WTC11 (cell line): ENCODE measurements at regions not wholly inside any gene's neighbourhood (a gene's known extent, or its start where the extent isn't known, plus 50 kb on each side); places are given as distances from the start of the nearest gene placed in this dataset.

Experiments used
- ATAC-seq: fragments of 200-7000 bp; cut with Tn5 transposase; 2 replicates; pipeline ENCODE4 v1.10.0; 2021; ENCODE audit warnings: mild to moderate bottlenecking, moderate library complexity
- CTCF ChIA-PET: fragments of 300-600 bp; sonication (Branson Sonifier 250); formaldehyde crosslinking; loops from one replicate; lab custom pipeline; 2021; ENCODE audit warnings: antibody characterized with exemption; lab: Charles Lee
- POLR2A ChIA-PET: fragments of 350-600 bp; sonication (Branson Sonifier 250); formaldehyde crosslinking; loops from one replicate; lab custom pipeline; 2021; ENCODE audit warnings: antibody characterized with exemption; lab: Charles Lee
- DNase-seq: peaks from one replicate; pipeline ENCODE4 v3.0.0; 2021; ENCODE audit warnings: low spot score
- H3K27ac Mint-ChIP-seq: 2 replicates; pipeline ENCODE4 v1.8.0; 2021; ENCODE audit warnings: mixed read lengths
- H3K27me3 Mint-ChIP-seq: 2 replicates; pipeline ENCODE4 v1.8.0; 2021; ENCODE audit warnings: low read depth, mild to moderate bottlenecking, moderate library complexity, mixed read lengths
- H3K36me3 Mint-ChIP-seq: 2 replicates; pipeline ENCODE4 v1.8.0; 2021; ENCODE audit warnings: mixed read lengths
- H3K4me1 Mint-ChIP-seq: 2 replicates; pipeline ENCODE4 v1.8.0; 2022; ENCODE audit warnings: mixed read lengths
- H3K4me3 Mint-ChIP-seq: 2 replicates; pipeline ENCODE4 v1.8.0; 2021; ENCODE audit warnings: mild to moderate bottlenecking, moderate library complexity, mixed read lengths
- H3K9me3 Mint-ChIP-seq: 2 replicates; pipeline ENCODE4 v1.8.0; 2021; ENCODE audit warnings: mixed read lengths
- ATF1 ChIP-seq: sonication (generic); formaldehyde crosslinking; IDR thresholded peaks from 2 replicates; pipeline ENCODE4 v1.8.1; 2023; ENCODE audit warnings: mild to moderate bottlenecking, moderate library complexity, missing genetic modification reagents
- ATF3 ChIP-seq: sonication (generic); formaldehyde crosslinking; conservative IDR thresholded peaks from 2 replicates; pipeline ENCODE4 v1.8.1; 2022; ENCODE audit warnings: mild to moderate bottlenecking, missing genetic modification reagents
- CBFB ChIP-seq: sonication (generic); formaldehyde crosslinking; IDR thresholded peaks from 2 replicates; pipeline ENCODE4 v1.8.1; 2022; ENCODE audit warnings: mild to moderate bottlenecking, low read depth, missing genetic modification reagents
- CREM ChIP-seq: sonication (generic); formaldehyde crosslinking; IDR thresholded peaks from 2 replicates; pipeline ENCODE4 v1.8.1; 2022; ENCODE audit warnings: mild to moderate bottlenecking, missing genetic modification reagents, moderate library complexity
- E2F1 ChIP-seq: sonication (generic); formaldehyde crosslinking; IDR thresholded peaks from 2 replicates; pipeline ENCODE4 v1.8.0; 2022; ENCODE audit warnings: mild to moderate bottlenecking, missing genetic modification reagents
- E2F5 ChIP-seq: sonication (generic); formaldehyde crosslinking; IDR thresholded peaks from 2 replicates; pipeline ENCODE4 v1.8.1; 2022; ENCODE audit warnings: mild to moderate bottlenecking, moderate library complexity, missing genetic modification reagents
- ERG ChIP-seq: fragments of 250-450 bp; sonication (Bioruptor Pico); IDR thresholded peaks from 2 replicates; pipeline ENCODE4 v1.8.0; 2021; ENCODE audit warnings: mild to moderate bottlenecking
- ESRRA ChIP-seq: sonication (generic); formaldehyde crosslinking; IDR thresholded peaks from 2 replicates; pipeline ENCODE4 v1.8.1; 2022; ENCODE audit warnings: mild to moderate bottlenecking, missing genetic modification reagents, borderline replicate concordance
- ETV6 ChIP-seq: sonication (generic); formaldehyde crosslinking; IDR thresholded peaks from 2 replicates; pipeline ENCODE4 v1.8.1; 2022; ENCODE audit warnings: mild to moderate bottlenecking, missing genetic modification reagents
- GTF2I ChIP-seq: fragments of 250-450 bp; sonication (Bioruptor Pico); conservative IDR thresholded peaks from 2 replicates; pipeline ENCODE4 v1.4.0; 2021; ENCODE audit warnings: mild to moderate bottlenecking
- HMGA2 ChIP-seq: fragments of 250-450 bp; sonication (Bioruptor Pico); IDR thresholded peaks from 2 replicates; pipeline ENCODE4 v1.4.0; 2021; ENCODE audit warnings: mild to moderate bottlenecking, moderate library complexity
- KAT7 ChIP-seq: sonication (generic); formaldehyde crosslinking; IDR thresholded peaks from 2 replicates; pipeline ENCODE4 v1.8.1; 2023; ENCODE audit warnings: missing genetic modification reagents, mild to moderate bottlenecking, borderline replicate concordance
- MYBL2 ChIP-seq: sonication (generic); formaldehyde crosslinking; IDR thresholded peaks from 2 replicates; pipeline ENCODE4 v1.8.1; 2023; ENCODE audit warnings: mild to moderate bottlenecking, moderate library complexity, missing genetic modification reagents
- NFE2L1 ChIP-seq: sonication (generic); formaldehyde crosslinking; IDR thresholded peaks from 2 replicates; pipeline ENCODE4 v1.8.1; 2023; ENCODE audit warnings: missing genetic modification reagents
- NFYB ChIP-seq: sonication (generic); formaldehyde crosslinking; conservative IDR thresholded peaks from 2 replicates; pipeline ENCODE4 v1.8.0; 2022; ENCODE audit warnings: low read depth, missing genetic modification reagents
- NR1H2 ChIP-seq: sonication (generic); formaldehyde crosslinking; IDR thresholded peaks from 2 replicates; pipeline ENCODE4 v1.9.0; 2021; ENCODE audit warnings: mild to moderate bottlenecking, moderate library complexity, missing genetic modification reagents
- NR2C2 ChIP-seq: sonication (generic); formaldehyde crosslinking; IDR thresholded peaks from 2 replicates; pipeline ENCODE4 v1.8.0; 2022; ENCODE audit warnings: mild to moderate bottlenecking, missing genetic modification reagents
- NR3C1 ChIP-seq: sonication (generic); formaldehyde crosslinking; conservative IDR thresholded peaks from 2 replicates; pipeline ENCODE4 v1.8.1; 2023; ENCODE audit warnings: low read depth, mild to moderate bottlenecking, missing genetic modification reagents
- TEAD1 ChIP-seq: sonication (generic); formaldehyde crosslinking; IDR thresholded peaks from 2 replicates; pipeline ENCODE4 v1.8.0; 2022; ENCODE audit warnings: mild to moderate bottlenecking, missing genetic modification reagents
- TP53 ChIP-seq: sonication (generic); formaldehyde crosslinking; IDR thresholded peaks from 2 replicates; pipeline ENCODE4 v1.8.1; 2023; ENCODE audit warnings: mild to moderate bottlenecking, missing genetic modification reagents
- ZNF121 ChIP-seq: sonication (generic); formaldehyde crosslinking; IDR thresholded peaks from 2 replicates; pipeline ENCODE4 v1.8.0; 2023; ENCODE audit warnings: missing genetic modification reagents
- ZNF219 ChIP-seq: sonication (generic); formaldehyde crosslinking; IDR thresholded peaks from 2 replicates; pipeline ENCODE4 v1.8.0; 2023; ENCODE audit warnings: missing genetic modification reagents, mild to moderate bottlenecking, borderline replicate concordance
- ZNF232 ChIP-seq: sonication (generic); formaldehyde crosslinking; IDR thresholded peaks from 2 replicates; pipeline ENCODE4 v1.8.0; 2022; ENCODE audit warnings: mild to moderate bottlenecking, missing genetic modification reagents
- ZNF263 ChIP-seq: sonication (generic); formaldehyde crosslinking; IDR thresholded peaks from 2 replicates; pipeline ENCODE4 v1.8.1; 2022; ENCODE audit warnings: low read depth, mild to moderate bottlenecking, moderate library complexity, missing genetic modification reagents
- ZNF396 ChIP-seq: fragments of 250-450 bp; sonication (Bioruptor Pico); IDR thresholded peaks from 2 replicates; pipeline ENCODE4 v1.8.0; 2021; ENCODE audit warnings: mild to moderate bottlenecking, moderate library complexity, borderline replicate concordance
- ZNF423 ChIP-seq: fragments of 250-450 bp; sonication (Bioruptor Pico); IDR thresholded peaks from 2 replicates; pipeline ENCODE4 v2.1.2; 2022; ENCODE audit warnings: mild to moderate bottlenecking, moderate library complexity
- TF ChIP-seq, protein P1 (sequence below): sonication (generic); formaldehyde crosslinking; IDR thresholded peaks from 2 replicates; pipeline ENCODE4 v1.8.1; 2023; ENCODE audit warnings: mild to moderate bottlenecking, missing genetic modification reagents
- TF ChIP-seq, protein P2 (sequence below): sonication (generic); formaldehyde crosslinking; IDR thresholded peaks from 2 replicates; pipeline ENCODE4 v1.8.1; 2022; ENCODE audit warnings: mild to moderate bottlenecking, missing genetic modification reagents, moderate library complexity, borderline replicate concordance

GRCh38 chr7:36018816-36019484, 134.1 kb upstream of the EEPD1 start:
- Mint-ChIP-seq H3K27ac (no peak overlapping the region), H3K9me3 (no peaks in the 10 kb centered on the region; the same call in 1 of the 2 replicates), H3K36me3 (no peaks in the 10 kb centered on the region), H3K4me3 (no peak overlapping the region), H3K4me1 (no peaks in the 10 kb centered on the region), H3K27me3 (no peaks in the 10 kb centered on the region)
- POLR2A ChIA-PET, result no interaction called here
- DNase-seq (no peak), ATAC-seq (no peak)
- TF ChIP-seq NFE2L1 (CRISPR knock-in tag) (no peak), CBFB (CRISPR knock-in tag) (no peak), ZNF396 (CRISPR knock-in tag) (no peak), ESRRA (CRISPR knock-in tag) (no peak), ZNF219 (no peak), NR1H2 (CRISPR knock-in tag) (no peak), E2F1 (CRISPR knock-in tag) (no peak), E2F5 (no peak), ZNF232 (no peak), ERG (CRISPR knock-in tag) (no peak), MYBL2 (CRISPR knock-in tag) (no peak), TEAD1 (CRISPR knock-in tag) (no peak), ZNF423 (CRISPR knock-in tag) (no peak), NR2C2 (CRISPR knock-in tag) (no peak), ETV6 (CRISPR knock-in tag) (no peak), CREM (CRISPR knock-in tag) (no peak), ATF1 (CRISPR knock-in tag) (no peak)
- TF ChIP-seq, protein P1, sequence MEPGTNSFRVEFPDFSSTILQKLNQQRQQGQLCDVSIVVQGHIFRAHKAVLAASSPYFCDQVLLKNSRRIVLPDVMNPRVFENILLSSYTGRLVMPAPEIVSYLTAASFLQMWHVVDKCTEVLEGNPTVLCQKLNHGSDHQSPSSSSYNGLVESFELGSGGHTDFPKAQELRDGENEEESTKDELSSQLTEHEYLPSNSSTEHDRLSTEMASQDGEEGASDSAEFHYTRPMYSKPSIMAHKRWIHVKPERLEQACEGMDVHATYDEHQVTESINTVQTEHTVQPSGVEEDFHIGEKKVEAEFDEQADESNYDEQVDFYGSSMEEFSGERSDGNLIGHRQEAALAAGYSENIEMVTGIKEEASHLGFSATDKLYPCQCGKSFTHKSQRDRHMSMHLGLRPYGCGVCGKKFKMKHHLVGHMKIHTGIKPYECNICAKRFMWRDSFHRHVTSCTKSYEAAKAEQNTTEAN (CRISPR knock-in tag), result no peak
- TF ChIP-seq, protein P2, sequence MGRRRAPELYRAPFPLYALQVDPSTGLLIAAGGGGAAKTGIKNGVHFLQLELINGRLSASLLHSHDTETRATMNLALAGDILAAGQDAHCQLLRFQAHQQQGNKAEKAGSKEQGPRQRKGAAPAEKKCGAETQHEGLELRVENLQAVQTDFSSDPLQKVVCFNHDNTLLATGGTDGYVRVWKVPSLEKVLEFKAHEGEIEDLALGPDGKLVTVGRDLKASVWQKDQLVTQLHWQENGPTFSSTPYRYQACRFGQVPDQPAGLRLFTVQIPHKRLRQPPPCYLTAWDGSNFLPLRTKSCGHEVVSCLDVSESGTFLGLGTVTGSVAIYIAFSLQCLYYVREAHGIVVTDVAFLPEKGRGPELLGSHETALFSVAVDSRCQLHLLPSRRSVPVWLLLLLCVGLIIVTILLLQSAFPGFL, result no peak
- CTCF ChIA-PET, result no interaction called here

DNA sequence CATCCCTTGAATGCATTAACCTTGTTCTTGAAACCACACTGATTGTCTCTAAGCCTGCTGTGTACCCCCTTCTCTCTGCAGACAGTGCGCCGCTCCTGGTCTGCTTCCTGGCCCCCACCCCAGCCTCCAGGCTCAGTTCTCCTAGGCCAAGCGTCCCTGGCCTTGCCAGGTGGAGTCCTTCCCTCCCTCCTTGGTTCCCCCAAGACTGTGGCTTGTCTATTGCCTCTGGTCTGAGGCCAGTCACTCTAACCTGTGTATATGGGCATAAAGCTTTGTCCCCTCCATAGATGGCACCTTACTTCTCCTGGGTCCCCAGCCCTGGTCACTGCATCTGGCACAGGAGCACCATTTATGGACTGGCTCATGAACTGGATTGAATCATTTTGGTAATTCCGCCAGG, 133.5 kb upstream of the EEPD1 start:
- POLR2A ChIA-PET, result interaction anchor here (0.5 kb wide), 1 partner anchor 239 kb away, joined by 3 read pairs; no protein-coding TSS in a partner anchor
- TF ChIP-seq ETV6 (CRISPR knock-in tag) (no peak), NFYB (no peak), GTF2I (CRISPR knock-in tag) (no peak), ZNF121 (CRISPR knock-in tag) (no peak), TP53 (CRISPR knock-in tag) (no peak), NR3C1 (CRISPR knock-in tag) (no peak), E2F1 (CRISPR knock-in tag) (no peak), ZNF263 (CRISPR knock-in tag) (no peak), ATF3 (CRISPR knock-in tag) (no peak), ZNF396 (CRISPR knock-in tag) (no peak), KAT7 (no peak), HMGA2 (CRISPR knock-in tag) (no peak)
- TF ChIP-seq, protein P1 (CRISPR knock-in tag), result no peak

More for the DNA sequence above, 133.5 kb upstream of the EEPD1 start:
- no peak overlapping the region for H3K4me3 Mint-ChIP-seq
- H3K27ac Mint-ChIP-seq, result no peak overlapping the region
- ATAC-seq (no peak), DNase-seq (no peak)
- H3K9me3 Mint-ChIP-seq, result no peaks in the 10 kb centered on the region
- CTCF ChIA-PET, result interaction anchor here (0.6 kb wide), 1 partner anchor 101 kb away, joined by 3 read pairs; no protein-coding TSS in a partner anchor
- H3K4me1 Mint-ChIP-seq, result no peaks in the 10 kb centered on the region
- H3K36me3 Mint-ChIP-seq, result no peaks in the 10 kb centered on the region
- H3K27me3 Mint-ChIP-seq, result no peaks in the 10 kb centered on the region
